Esophagus muscularis mucosa (tissue), 4 donors: ENCODE measurements at regions not wholly inside any gene's neighbourhood (a gene's known extent, or its start where the extent isn't known, plus 50 kb on each side); places are given as distances from the start of the nearest gene placed in this dataset.
"Not testable (repeated sequence)": the region's sequence is repeated elsewhere in the genome, so short reads cannot be mapped to it uniquely, and the experiment has no call there.

Source experiments
- DNase-seq: peaks from one replicate; pipeline ENCODE4 v3.0.0-alpha.2; 2017; ENCODE audit errors: extremely low spot score
- H3K27ac ChIP-seq, 4 donors: fragments of 200-600 bp; sonication (generic); replicated peaks in 1 of 4; 1 replicate in 3 of 4; 2 replicates in 1 of 4; pipeline ENCODE4 v1.5.1; 2016 to 2019; ENCODE audit warnings: mild to moderate bottlenecking in 1 of 4
- H3K27me3 ChIP-seq, 4 donors: fragments of 200-600 bp; sonication (generic); one replicate each; pipeline versions ENCODE4 v1.5.1 to v1.6.0; 2016 to 2019
- H3K36me3 ChIP-seq, 4 donors: fragments of 200-600 bp; sonication (generic); one replicate each; pipeline ENCODE4 v1.5.1; 2016 to 2019
- H3K4me1 ChIP-seq, 4 donors: fragments of 200-600 bp; sonication (generic); one replicate each; pipeline ENCODE4 v1.5.1; 2016 to 2019
- H3K4me3 ChIP-seq, 4 donors: fragments of 200-600 bp; sonication (generic); 1 replicate in 2 of 4; 2 replicates in 2 of 4; pipeline ENCODE4 v1.5.1; 2016 to 2019; ENCODE audit warnings: mild to moderate bottlenecking in 4 of 4, moderate library complexity in 1 of 4
- H3K9me3 ChIP-seq, 4 donors: fragments of 200-600 bp; sonication (generic); 1 replicate in 3 of 4; 2 replicates in 1 of 4; pipeline ENCODE4 v1.5.1; 2016 to 2019
- CTCF ChIP-seq, 3 experiments: fragments of 200-600 bp in 2 of 3; fragments of 450-650 bp in 1 of 3; sonication (generic) in 2 of 3; IDR thresholded peaks; one replicate each; pipeline ENCODE4 v1.5.1; 2017 to 2019; ENCODE audit warnings: antibody characterized with exemption in 3 of 3, mild to moderate bottlenecking in 2 of 3, moderate library complexity in 1 of 3
- EP300 ChIP-seq: sonication (generic); formaldehyde crosslinking; IDR thresholded peaks from one replicate; pipeline ENCODE4 v1.6.1; 2017; ENCODE audit warnings: antibody characterized with exemption
- POLR2A ChIP-seq: fragments of 450-650 bp; IDR thresholded peaks from one replicate; pipeline ENCODE4 v1.6.1; 2017; ENCODE audit warnings: antibody characterized with exemption, moderate library complexity, mild to moderate bottlenecking, low read depth
- POLR2AphosphoS5 ChIP-seq, 2 donors: sonication (generic); formaldehyde crosslinking; IDR thresholded peaks; one replicate each; pipeline ENCODE4 v1.6.1; 2017; ENCODE audit warnings: antibody characterized with exemption in 2 of 2
- WGBS: methylation state at CpG from one replicate; pipeline ENCODE4 v1.1.5; 2018; 5-methylcytosine and 5-hydroxymethylcytosine counted together
- intact Hi-C: fragments of 100-400 bp; cut with DNase I; formaldehyde crosslinking; loops from one replicate; pipeline ENCODE4 v1.15.1; 2023

- H3K36me3 ChIP-seq: no peaks in the 10 kb centered on the region
- no peaks in the 10 kb centered on the region for H3K9me3 ChIP-seq
- no peak overlapping the region for H3K4me3 ChIP-seq
- no peaks in the 10 kb centered on the region for H3K27me3 ChIP-seq
- H3K4me1 ChIP-seq: no peaks in the 10 kb centered on the region
- H3K27ac ChIP-seq: no peak overlapping the region
- TF ChIP-seq EP300: no peak
- no peak for TF ChIP-seq POLR2AphosphoS5 (IDR thresholded peaks at IDR 0.05)
- no peak for TF ChIP-seq POLR2A
- no peak for TF ChIP-seq CTCF (IDR thresholded peaks at IDR 0.05)
- 83% methylated on average over 4 of the region's 4 CpGs for WGBS
- intact Hi-C loops: no loop called here
- DNase-seq: peak; percentile 31
These were observed 319.4 kb upstream of the MDFIC2 start for GRCh38 chr3:70631716-70632307.

GRCh38 chr3:70621451-70621850, 309.0 kb upstream of the MDFIC2 start:
- no peak overlapping the region for H3K27ac ChIP-seq
- intact Hi-C loops: no loop called here
- TF ChIP-seq CTCF (IDR thresholded peaks at IDR 0.05) (no peak), EP300 (no peak), POLR2A (no peak), POLR2AphosphoS5 (IDR thresholded peaks at IDR 0.05) (no peak)
- no peak overlapping the region for H3K4me3 ChIP-seq
- no peaks in the 10 kb centered on the region for H3K27me3 ChIP-seq
- H3K4me1 ChIP-seq: no peaks in the 10 kb centered on the region
- H3K9me3 ChIP-seq: no peaks in the 10 kb centered on the region
- 100% methylated on average over 1 of the region's 1 CpG for WGBS
- no peak for DNase-seq
- H3K36me3 ChIP-seq: no peaks in the 10 kb centered on the region

GRCh38 chr3:70620956-70621355, 308.5 kb upstream of the MDFIC2 start:
- intact Hi-C loops: no loop called here
- Histone ChIP-seq H3K27ac (no peak overlapping the region), H3K4me1 (no peaks in the 10 kb centered on the region), H3K9me3 (no peaks in the 10 kb centered on the region), H3K4me3 (no peak overlapping the region), H3K36me3 (no peaks in the 10 kb centered on the region), H3K27me3 (no peaks in the 10 kb centered on the region)
- DNase-seq: no peak
- WGBS: 79% methylated on average over 2 of the region's 2 CpGs
- TF ChIP-seq CTCF (IDR thresholded peaks at IDR 0.05) (no peak), POLR2A (no peak), EP300 (no peak), POLR2AphosphoS5 (IDR thresholded peaks at IDR 0.05) (no peak)

GRCh38 chr3:70620367-70620766, 307.9 kb upstream of the MDFIC2 start:
- Histone ChIP-seq H3K4me1 (no peaks in the 10 kb centered on the region), H3K9me3 (no peaks in the 10 kb centered on the region), H3K4me3 (no peak overlapping the region), H3K27me3 (no peaks in the 10 kb centered on the region), H3K36me3 (no peaks in the 10 kb centered on the region), H3K27ac (no peak overlapping the region)
- WGBS: 56% methylated on average over 2 of the region's 2 CpGs
- intact Hi-C loops: no loop called here
- TF ChIP-seq POLR2AphosphoS5 (IDR thresholded peaks at IDR 0.05) (no peak), EP300 (no peak), POLR2A (no peak), CTCF (IDR thresholded peaks at IDR 0.05) (no peak)
- DNase-seq: no peak

- Histone ChIP-seq H3K36me3 (no peaks in the 10 kb centered on the region), H3K4me1 (no peaks in the 10 kb centered on the region), H3K27ac (no peak overlapping the region), H3K9me3 (no peaks in the 10 kb centered on the region), H3K4me3 (no peak overlapping the region), H3K27me3 (no peaks in the 10 kb centered on the region)
- TF ChIP-seq CTCF (IDR thresholded peaks at IDR 0.05): no peak
- TF ChIP-seq POLR2AphosphoS5 (IDR thresholded peaks at IDR 0.05): no peak
- intact Hi-C loops: no loop called here
- 96% methylated on average over 1 of the region's 1 CpG for WGBS
- no peak for DNase-seq
These were observed 305.7 kb upstream of the MDFIC2 start for GRCh38 chr3:70618151-70618550.

- H3K36me3 ChIP-seq, H3K27ac ChIP-seq, H3K9me3 ChIP-seq, H3K4me1 ChIP-seq, DNase-seq, H3K27me3 ChIP-seq, intact Hi-C loops, H3K4me3 ChIP-seq: not testable (repeated sequence)
- 94% methylated on average over 14 of the region's 14 CpGs for WGBS
These were observed 304.9 kb upstream of the MDFIC2 start for GRCh38 chr3:70617349-70617748.
